Psoas muscle (tissue), 7 donors: ENCODE measurements at regions not wholly inside any gene's neighbourhood (a gene's known extent, or its start where the extent isn't known, plus 50 kb on each side); places are given as distances from the start of the nearest gene placed in this dataset.
A peak's percentile ranks its signal among the peaks of the same experiment; 100 is the strongest.

Experiments
- ATAC-seq, 4 donors: fragments of 200-7000 bp; cut with Tn5 transposase; one replicate each; pipeline ENCODE4 v1.9.1; 2020; ENCODE audit warnings: moderate library complexity in 3 of 4, mild to moderate bottlenecking in 2 of 4
- DNase-seq, 2 donors: peaks; one replicate each; pipeline ENCODE4 v3.0.0-alpha.2; 2020
- H3K27ac ChIP-seq: fragments of 200-600 bp; one replicate; pipeline ENCODE4 v1.8.0; 2022
- H3K27me3 ChIP-seq, 3 donors: fragments of 200-600 bp in 1 of 3; one replicate each; pipeline versions ENCODE4 v1.6.1 to v1.8.0; 2013 to 2022; ENCODE audit warnings: low read length in 2 of 3, mild to moderate bottlenecking in 2 of 3, moderate library complexity in 1 of 3; ENCODE audit not compliant: insufficient read depth in 3 of 3
- H3K36me3 ChIP-seq, 2 donors: fragments of 200-600 bp in 1 of 2; one replicate each; pipeline versions ENCODE4 v1.6.1 to v1.8.0; 2013 to 2022; ENCODE audit warnings: low read depth in 1 of 2, mild to moderate bottlenecking in 1 of 2, moderate library complexity in 1 of 2; ENCODE audit not compliant: insufficient read depth in 1 of 2
- H3K4me1 ChIP-seq: fragments of 200-600 bp; one replicate; pipeline ENCODE4 v1.8.0; 2022
- H3K4me3 ChIP-seq: fragments of 200-600 bp; one replicate; pipeline ENCODE4 v1.8.0; 2022; ENCODE audit warnings: mild to moderate bottlenecking
- H3K9me3 ChIP-seq: fragments of 200-600 bp; one replicate; pipeline ENCODE4 v1.8.0; 2022
- CTCF ChIP-seq: fragments of 200-600 bp; IDR thresholded peaks from one replicate; pipeline ENCODE4 v1.8.0; 2022; ENCODE audit warnings: antibody characterized with exemption
- WGBS, 3 donors: extraction: QIAGEN DNeasy Blood & Tissue Kit; methylation state at CpG; one replicate each; pipeline versions ENCODE4 v1.1.6 to v1.1.7; 2013; 5-methylcytosine and 5-hydroxymethylcytosine counted together
- intact Hi-C, 2 donors: fragments of 100-400 bp; cut with DNase I; formaldehyde crosslinking; loops; one replicate each; pipeline versions ENCODE4 v1.11.0 to v1.14.2; 2022
- donor health status: healthy with polysubstance abuse.
- donor health status: DM: no; HTN: no; CAD: no; lungs with moderate emphysema.
- donor health status: Bipolar disorder and iron deficiency.
- donor health status: healthy.
- donor health status: DM: yes; HTN: yes; CAD: no.
- donor health status: DM: no; HTN: no; CAD: no.
- donor health status: DM: yes; HTN: yes; CAD: no.

GRCh38 chr4:53747401-53747800 lies 156.1 kb upstream of the LNX1 start:
- intact Hi-C loops: no loop called here
- Histone ChIP-seq H3K27me3 (peaks cover 0 to 2% (median 0%) of the 10 kb centered on the region in 3 donors), H3K36me3 (no peaks in the 10 kb centered on the region), H3K4me3 (no peak overlapping the region), H3K27ac (no peak overlapping the region), H3K4me1 (no peaks in the 10 kb centered on the region), H3K9me3 (no peaks in the 10 kb centered on the region)
- no peak for ATAC-seq
- DNase-seq: no peak
- WGBS, 3 donors: 80 to 89% (median 81%) methylated on average over 5 of the region's 5 CpGs
- no peak for TF ChIP-seq CTCF

GRCh38 chr4:53744446-53745160 lies 153.3 kb upstream of the LNX1 start:
- 35 to 39% (median 37%) methylated on average over 4 of the region's 4 CpGs for WGBS, 3 donors
- H3K27me3 ChIP-seq: peaks cover 0 to 2% (median 0%) of the 10 kb centered on the region in 3 donors
- ATAC-seq: no peak
- intact Hi-C loops: no loop called here
- H3K27ac ChIP-seq: no peak overlapping the region
- no peaks in the 10 kb centered on the region for H3K4me1 ChIP-seq
- no peak for DNase-seq
- no peak for TF ChIP-seq CTCF
- H3K36me3 ChIP-seq: no peaks in the 10 kb centered on the region
- H3K4me3 ChIP-seq: no peak overlapping the region
- no peaks in the 10 kb centered on the region for H3K9me3 ChIP-seq

DNA sequence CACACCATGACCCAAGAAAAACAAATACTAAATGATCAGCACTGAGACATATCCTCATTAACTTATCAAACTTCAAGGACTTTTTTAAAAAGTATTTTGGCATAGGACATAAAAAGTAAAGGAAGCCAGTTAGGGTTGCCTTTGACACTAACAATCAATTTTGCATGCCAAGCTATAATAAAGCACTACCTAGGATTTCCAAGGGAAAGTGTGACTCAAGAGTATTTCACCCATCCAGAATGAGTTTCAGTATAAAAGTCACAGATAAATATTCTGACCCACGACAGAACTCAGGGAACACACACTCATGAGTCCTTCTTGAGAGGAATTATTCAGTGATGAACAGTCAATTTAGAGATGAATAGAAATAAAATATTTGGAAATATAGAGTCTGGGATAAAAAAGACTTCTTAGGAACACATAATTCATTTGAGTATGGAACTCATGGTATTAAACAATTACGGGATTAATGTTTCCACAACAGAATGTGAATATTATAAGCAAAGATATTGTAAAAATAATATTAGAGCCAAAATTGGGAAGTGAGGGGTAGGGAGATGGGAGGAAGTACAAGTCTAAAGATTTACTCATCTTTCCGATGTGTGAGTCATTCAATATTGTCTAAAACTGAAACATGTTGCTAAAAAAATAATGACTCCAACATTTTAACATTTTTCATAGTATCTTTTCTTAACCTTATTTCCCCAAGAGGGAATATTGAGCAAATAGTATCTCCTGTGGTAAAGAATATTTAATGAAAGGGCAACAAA lies 143.5 kb upstream of the LNX1 start:
- no peak overlapping the region for H3K27ac ChIP-seq
- H3K9me3 ChIP-seq: no peaks in the 10 kb centered on the region
- ATAC-seq: peak in 1 of 4 donors; percentile 30
- intact Hi-C loops: no loop called here
- 26 to 38% (median 33%) methylated on average over 3 of the region's 3 CpGs for whole genome bisulfite sequencing, 3 donors
- no peaks in the 10 kb centered on the region for H3K4me1 ChIP-seq
- H3K4me3 ChIP-seq: no peak overlapping the region
- no peaks in the 10 kb centered on the region for H3K27me3 ChIP-seq
- TF ChIP-seq CTCF: no peak
- DNase-seq: no peak
- no peaks in the 10 kb centered on the region for H3K36me3 ChIP-seq

DNA sequence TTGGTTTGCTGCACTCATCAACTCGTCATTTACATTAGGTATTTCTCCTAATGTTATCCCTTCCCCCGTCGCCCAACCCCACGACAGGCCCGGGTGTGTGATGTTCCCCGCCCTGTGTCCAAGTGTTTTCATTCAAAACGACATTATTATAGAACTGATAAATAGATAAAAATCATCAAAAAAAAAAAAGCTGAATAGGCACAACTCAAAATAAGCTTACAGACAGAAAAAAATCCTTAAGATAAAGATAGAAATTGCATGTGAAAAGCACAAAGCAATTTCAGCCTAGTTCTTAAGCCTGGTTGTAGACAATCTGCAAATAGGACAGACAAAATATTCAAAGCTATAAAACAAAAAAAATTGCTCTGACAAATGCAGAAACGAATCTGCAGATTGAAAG lies 142.9 kb upstream of the LNX1 start:
- no peak overlapping the region for H3K27ac ChIP-seq
- ATAC-seq (no peak), DNase-seq (no peak)
- WGBS, 3 donors: 58 to 64% (median 62%) methylated on average over 8 of the region's 8 CpGs
- H3K4me1 ChIP-seq: no peaks in the 10 kb centered on the region
- H3K27me3 ChIP-seq: no peaks in the 10 kb centered on the region
- intact Hi-C loops: no loop called here
- no peaks in the 10 kb centered on the region for H3K9me3 ChIP-seq
- no peak overlapping the region for H3K4me3 ChIP-seq
- no peak for TF ChIP-seq CTCF
- H3K36me3 ChIP-seq: no peaks in the 10 kb centered on the region
